ENCODE measurements at regions not wholly inside any gene's neighbourhood (a gene's known extent, or its start where the extent isn't known, plus 50 kb on each side); places are given as distances from the start of the nearest gene placed in this dataset.
"Not testable (repeated sequence)": the region's sequence is repeated elsewhere in the genome, so short reads cannot be mapped to it uniquely, and the experiment has no call there.

DNA sequence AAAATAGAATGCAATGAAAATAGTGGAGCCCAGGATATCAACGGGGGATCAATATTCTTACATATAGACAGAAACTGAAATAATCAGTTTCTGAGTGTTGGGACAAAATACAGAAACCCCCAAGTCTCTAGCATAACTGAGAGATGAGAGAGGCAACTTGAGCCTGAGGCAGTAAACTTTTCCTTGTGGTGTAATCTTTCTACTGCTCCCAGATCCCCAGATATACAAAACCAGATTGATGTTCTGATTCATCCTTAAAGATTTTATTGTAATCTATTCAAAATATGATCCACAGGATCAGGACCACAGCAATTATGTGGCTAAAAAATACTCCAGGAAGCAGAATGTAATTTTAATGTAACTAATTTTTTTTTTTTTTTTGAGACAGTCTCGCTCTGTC is 2282.6 kb downstream of the ARAP2 start:
- no peaks in the 10 kb centered on the region for H3K9me3 ChIP-seq (ENCODE audit: control insufficient read depth, low read length)
- no peak overlapping the region for H3K4me2 ChIP-seq (ENCODE audit: low read length)
- no peak overlapping the region for H3K9ac ChIP-seq
- H3K4me3 ChIP-seq (ENCODE audit: low read depth, low read length) = no peak overlapping the region
- no peaks in the 10 kb centered on the region for H3K79me2 ChIP-seq
- H3K4me1 ChIP-seq = no peaks in the 10 kb centered on the region
- TF ChIP-seq, protein P1, sequence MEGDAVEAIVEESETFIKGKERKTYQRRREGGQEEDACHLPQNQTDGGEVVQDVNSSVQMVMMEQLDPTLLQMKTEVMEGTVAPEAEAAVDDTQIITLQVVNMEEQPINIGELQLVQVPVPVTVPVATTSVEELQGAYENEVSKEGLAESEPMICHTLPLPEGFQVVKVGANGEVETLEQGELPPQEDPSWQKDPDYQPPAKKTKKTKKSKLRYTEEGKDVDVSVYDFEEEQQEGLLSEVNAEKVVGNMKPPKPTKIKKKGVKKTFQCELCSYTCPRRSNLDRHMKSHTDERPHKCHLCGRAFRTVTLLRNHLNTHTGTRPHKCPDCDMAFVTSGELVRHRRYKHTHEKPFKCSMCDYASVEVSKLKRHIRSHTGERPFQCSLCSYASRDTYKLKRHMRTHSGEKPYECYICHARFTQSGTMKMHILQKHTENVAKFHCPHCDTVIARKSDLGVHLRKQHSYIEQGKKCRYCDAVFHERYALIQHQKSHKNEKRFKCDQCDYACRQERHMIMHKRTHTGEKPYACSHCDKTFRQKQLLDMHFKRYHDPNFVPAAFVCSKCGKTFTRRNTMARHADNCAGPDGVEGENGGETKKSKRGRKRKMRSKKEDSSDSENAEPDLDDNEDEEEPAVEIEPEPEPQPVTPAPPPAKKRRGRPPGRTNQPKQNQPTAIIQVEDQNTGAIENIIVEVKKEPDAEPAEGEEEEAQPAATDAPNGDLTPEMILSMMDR (IDR thresholded peaks at IDR 0.05) = no peak
- H2AFZ ChIP-seq = no peak overlapping the region
- no peaks in the 10 kb centered on the region for H3K36me3 ChIP-seq (ENCODE audit: control insufficient read depth, insufficient read depth, low read length)
- H3K27ac ChIP-seq = no peak overlapping the region
- no peaks in the 10 kb centered on the region for H3K27me3 ChIP-seq (ENCODE audit: control insufficient read depth, insufficient read depth, low read length)

DNA sequence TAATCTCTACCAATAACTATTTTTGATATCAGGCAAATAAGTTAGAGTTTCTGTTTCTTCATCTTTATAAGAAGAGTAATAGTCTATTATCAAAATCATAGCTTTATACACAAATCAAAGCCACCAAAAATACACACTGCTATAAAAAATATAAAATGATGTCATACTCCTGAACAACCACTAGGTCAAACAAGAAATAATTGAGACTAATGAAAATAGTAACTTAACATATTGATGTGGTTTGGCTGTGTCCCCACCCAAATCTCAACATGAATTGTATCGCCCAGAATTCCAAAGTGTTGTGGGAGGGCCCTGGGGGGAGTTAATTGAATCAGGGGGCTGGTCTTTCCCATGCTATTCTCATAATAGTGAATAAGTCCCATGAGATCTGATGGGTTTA is 2277.5 kb downstream of the ARAP2 start:
- H3K9ac ChIP-seq = no peak overlapping the region
- H3K27ac ChIP-seq = no peak overlapping the region
- H3K79me2 ChIP-seq = no peaks in the 10 kb centered on the region
- no peaks in the 10 kb centered on the region for H3K4me1 ChIP-seq
- TF ChIP-seq, protein P1 (IDR thresholded peaks at IDR 0.05) = no peak
- H3K4me2 ChIP-seq (ENCODE audit: low read length) = no peak overlapping the region
- H2AFZ ChIP-seq = no peak overlapping the region
- H3K36me3 ChIP-seq (ENCODE audit: control insufficient read depth, insufficient read depth, low read length) = no peaks in the 10 kb centered on the region
- no peaks in the 10 kb centered on the region for H3K27me3 ChIP-seq (ENCODE audit: control insufficient read depth, insufficient read depth, low read length)
- no peaks in the 10 kb centered on the region for H3K9me3 ChIP-seq (ENCODE audit: control insufficient read depth, low read length)
- H3K4me3 ChIP-seq (ENCODE audit: low read depth, low read length) = no peak overlapping the region

DNA sequence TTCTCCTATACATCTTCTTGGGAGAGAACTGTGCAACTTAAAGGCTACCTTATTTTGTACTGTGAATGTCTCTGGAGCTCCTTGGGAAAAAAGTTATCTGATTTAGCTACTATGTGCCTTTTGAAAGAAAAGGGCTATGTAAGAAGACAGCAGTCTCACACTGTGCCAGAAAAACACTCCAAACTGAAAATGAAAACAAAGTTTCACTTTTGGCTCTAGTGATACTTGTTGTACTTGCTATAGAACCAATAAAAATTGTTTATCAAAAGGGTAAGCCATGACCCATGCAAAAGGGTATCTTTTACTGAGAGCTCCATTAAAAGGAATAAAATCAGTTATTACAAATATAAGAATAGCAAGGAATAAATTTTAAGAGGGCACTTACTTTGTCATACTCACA is 2270.0 kb downstream of the ARAP2 start:
- Histone ChIP-seq H3K4me2 (ENCODE audit: low read length) (no peak overlapping the region), H3K9me3 (ENCODE audit: control insufficient read depth, low read length) (no peaks in the 10 kb centered on the region), H3K9ac (no peak overlapping the region), H3K27ac (no peak overlapping the region), H3K79me2 (no peaks in the 10 kb centered on the region), H3K4me1 (no peaks in the 10 kb centered on the region), H3K36me3 (ENCODE audit: control insufficient read depth, insufficient read depth, low read length) (no peaks in the 10 kb centered on the region), H3K4me3 (ENCODE audit: low read depth, low read length) (no peak overlapping the region), H2AFZ (no peak overlapping the region), H3K27me3 (ENCODE audit: control insufficient read depth, insufficient read depth, low read length) (no peaks in the 10 kb centered on the region)
- TF ChIP-seq, protein P1 (IDR thresholded peaks at IDR 0.05) = no peak

DNA sequence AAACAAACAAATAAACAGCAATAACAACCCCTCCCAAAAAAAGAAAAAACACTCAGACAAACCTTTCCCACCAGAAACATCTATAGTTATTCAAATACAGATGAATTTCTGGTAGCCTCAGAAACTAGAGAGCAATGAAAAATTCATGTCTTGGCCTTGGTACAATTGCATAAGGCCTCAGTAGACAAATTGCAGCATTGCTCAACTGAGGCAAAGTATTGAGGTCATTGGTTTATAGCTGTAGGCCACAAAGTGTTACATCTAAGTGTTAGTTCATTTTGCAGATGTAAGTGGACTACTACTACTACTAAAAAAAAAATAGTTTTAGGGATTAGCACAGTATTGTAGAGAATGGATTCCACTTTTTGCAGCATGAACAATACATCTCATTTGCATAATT is 2268.3 kb downstream of the ARAP2 start:
- no peaks in the 10 kb centered on the region for H3K4me1 ChIP-seq
- TF ChIP-seq, protein P1 (IDR thresholded peaks at IDR 0.05) = no peak
- no peak overlapping the region for H3K9ac ChIP-seq
- no peaks in the 10 kb centered on the region for H3K27me3 ChIP-seq (ENCODE audit: control insufficient read depth, insufficient read depth, low read length)
- no peak overlapping the region for H3K27ac ChIP-seq
- no peaks in the 10 kb centered on the region for H3K79me2 ChIP-seq
- H3K9me3 ChIP-seq (ENCODE audit: control insufficient read depth, low read length) = no peaks in the 10 kb centered on the region
- no peaks in the 10 kb centered on the region for H3K36me3 ChIP-seq (ENCODE audit: control insufficient read depth, insufficient read depth, low read length)
- no peak overlapping the region for H3K4me2 ChIP-seq (ENCODE audit: low read length)
- no peak overlapping the region for H2AFZ ChIP-seq
- no peak overlapping the region for H3K4me3 ChIP-seq (ENCODE audit: low read depth, low read length)

DNA sequence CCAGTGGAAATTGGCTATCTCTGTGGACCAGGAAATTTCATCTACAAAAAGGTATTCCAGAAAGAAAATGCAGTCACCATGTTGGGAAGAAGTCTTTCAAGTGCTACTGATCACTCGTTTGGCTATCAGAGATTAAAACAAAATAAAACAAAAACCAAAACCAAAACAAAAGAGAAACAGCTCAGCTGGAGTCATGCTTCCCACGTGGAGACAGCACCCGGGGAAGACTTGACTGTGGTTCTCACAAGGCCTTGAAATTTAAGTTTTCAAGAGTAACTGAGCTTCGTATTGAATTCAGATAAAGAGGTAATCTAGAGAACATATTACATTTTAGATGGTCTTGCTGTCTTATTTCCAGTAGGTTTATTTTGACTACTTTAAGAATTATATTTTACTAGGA is 2264.5 kb downstream of the ARAP2 start:
- H3K27ac ChIP-seq; H3K27me3 ChIP-seq (ENCODE audit: control insufficient read depth, insufficient read depth, low read length); H2AFZ ChIP-seq; H3K4me3 ChIP-seq (ENCODE audit: low read depth, low read length); H3K36me3 ChIP-seq (ENCODE audit: control insufficient read depth, insufficient read depth, low read length); H3K4me2 ChIP-seq (ENCODE audit: low read length); H3K9me3 ChIP-seq (ENCODE audit: control insufficient read depth, low read length); H3K79me2 ChIP-seq; H3K9ac ChIP-seq; H3K4me1 ChIP-seq: not testable (repeated sequence)
